WERI-Rb-1 (cell line): ENCODE measurements at regions not wholly inside any gene's neighbourhood (a gene's known extent, or its start where the extent isn't known, plus 50 kb on each side); places are given as distances from the start of the nearest gene placed in this dataset.

ENCODE experiments used
- DNase-seq: peaks from one replicate; pipeline ENCODE4 v3.0.0-alpha.2; 2020
- H3K27ac ChIP-seq: fragments of 250-450 bp; sonication (Bioruptor Pico); 2 replicates; pipeline ENCODE4 v1.5.1; 2020; ENCODE audit warnings: mild to moderate bottlenecking, moderate library complexity
- H3K27me3 ChIP-seq: fragments of 250-450 bp; sonication (Bioruptor Pico); 2 replicates; pipeline ENCODE4 v1.5.1; 2021; ENCODE audit warnings: mild to moderate bottlenecking, low read depth, moderate library complexity; ENCODE audit not compliant: insufficient read depth, severe bottlenecking
- H3K36me3 ChIP-seq: fragments of 250-450 bp; sonication (Bioruptor Pico); 2 replicates; pipeline ENCODE4 v1.5.1; 2020; ENCODE audit warnings: mild to moderate bottlenecking, moderate library complexity
- H3K4me3 ChIP-seq: 2 replicates; pipeline ENCODE4 v1.5.1; 2011; ENCODE audit warnings: low read depth, mild to moderate bottlenecking, control low read depth, low read length
- H3K9me3 ChIP-seq: fragments of 250-450 bp; sonication (Bioruptor Pico); 2 replicates; pipeline ENCODE4 v1.5.1; 2021; ENCODE audit warnings: mild to moderate bottlenecking, moderate library complexity; ENCODE audit not compliant: severe bottlenecking
- CTCF ChIP-seq: IDR thresholded peaks from 2 replicates; pipeline ENCODE4 v1.5.1; 2011; ENCODE audit warnings: low read depth, mild to moderate bottlenecking, control low read depth, inconsistent platforms, low read length

- DNase-seq: no peak
- Histone ChIP-seq H3K4me3 (no peak overlapping the region), H3K27me3 (no peaks in the 10 kb centered on the region), H3K27ac (no peak overlapping the region), H3K36me3 (no peaks in the 10 kb centered on the region), H3K9me3 (no peaks in the 10 kb centered on the region)
- TF ChIP-seq CTCF: no peak
Measured at GRCh38 chr5:96066386-96066719, 104.7 kb upstream of the ELL2 start.

- Histone ChIP-seq H3K4me3 (no peak overlapping the region), H3K27me3 (no peaks in the 10 kb centered on the region), H3K9me3 (no peaks in the 10 kb centered on the region), H3K36me3 (no peaks in the 10 kb centered on the region), H3K27ac (peak overlapping the region; percentile 64)
- peak; percentile 39 for DNase-seq
- no peak for TF ChIP-seq CTCF
Measured at GRCh38 chr5:96065685-96066385, 104.2 kb upstream of the ELL2 start.

GRCh38 chr5:96064877-96065276, 103.2 kb upstream of the ELL2 start:
- Histone ChIP-seq H3K9me3 (no peaks in the 10 kb centered on the region), H3K36me3 (no peaks in the 10 kb centered on the region), H3K4me3 (no peak overlapping the region), H3K27me3 (no peaks in the 10 kb centered on the region), H3K27ac (peak overlapping the region; percentile 64)
- no peak for TF ChIP-seq CTCF
- no peak for DNase-seq

GRCh38 chr5:96062836-96063235, 101.2 kb upstream of the ELL2 start:
- H3K27me3 ChIP-seq: no peaks in the 10 kb centered on the region
- DNase-seq: no peak
- no peaks in the 10 kb centered on the region for H3K36me3 ChIP-seq
- no peak for TF ChIP-seq CTCF
- H3K9me3 ChIP-seq: no peaks in the 10 kb centered on the region
- H3K27ac ChIP-seq: no peak overlapping the region
- H3K4me3 ChIP-seq: no peak overlapping the region

- no peaks in the 10 kb centered on the region for H3K9me3 ChIP-seq
- no peaks in the 10 kb centered on the region for H3K27me3 ChIP-seq
- no peak for DNase-seq
- no peak for TF ChIP-seq CTCF
- no peaks in the 10 kb centered on the region for H3K36me3 ChIP-seq
- H3K4me3 ChIP-seq: no peak overlapping the region
- H3K27ac ChIP-seq: no peak overlapping the region
Measured at GRCh38 chr5:96058084-96058483, 96.4 kb upstream of the ELL2 start.
